ENCODE measurements at regions not wholly inside any gene's neighbourhood (a gene's known extent, or its start where the extent isn't known, plus 50 kb on each side); places are given as distances from the start of the nearest gene placed in this dataset.

GRCh38 chr5:112036206-112036605, 279.2 kb upstream of the NREP start:
- ChIA-PET CTCF (no interaction called here), POLR2A (no interaction called here)
- Histone ChIP-seq H3K27ac (ENCODE audit: insufficient read depth, low read depth, low read length) (no peak overlapping the region), H4K20me1 (replicated peaks; ENCODE audit: control insufficient read depth, extremely low read depth, insufficient read depth, low read length) (no peaks in the 10 kb centered on the region), H3K9ac (replicated peaks; ENCODE audit: extremely low read depth, insufficient read depth, low read length) (no peak overlapping the region), H3K36me3 (ENCODE audit: control insufficient read depth in 2 of 2, extremely low read depth in 1 of 2, insufficient read depth in 2 of 2, low read length in 2 of 2) (no peaks in the 10 kb centered on the region), H3K9me1 (replicated peaks; ENCODE audit: control insufficient read depth, extremely low read depth, insufficient read depth, low read length) (no peaks in the 10 kb centered on the region), H3K27me3 (ENCODE audit: control insufficient read depth in 2 of 2, insufficient read depth in 2 of 2, low read length in 2 of 2) (no peaks in the 10 kb centered on the region), H2AFZ (ENCODE audit: low read depth, low read length) (no peak overlapping the region), H3K9me3 (replicated peaks; ENCODE audit: control insufficient read depth, insufficient read depth, low read length) (no peaks in the 10 kb centered on the region), H3K4me2 (ENCODE audit: insufficient read depth, low read length) (no peak overlapping the region), H3K4me3 (replicated peaks in 1 of 3; ENCODE audit: insufficient read depth in 1 of 3, low read depth in 1 of 3, low read length in 3 of 3) (no peak overlapping the region), H3K79me2 (ENCODE audit: control insufficient read depth, insufficient read depth, low read length) (no peaks in the 10 kb centered on the region), H3K4me1 (ENCODE audit: control insufficient read depth, extremely low read depth, insufficient read depth, low read length) (no peaks in the 10 kb centered on the region)
- DNase-seq (ENCODE audit: low read depth, low spot score) (no peak), FAIRE-seq (no peak)
- dilution Hi-C loops (cut with MboI; ENCODE audit: extremely low pct_ligation_motif_present, low sequenced_read_pairs) = no loop called here
- TF ChIP-seq POLR2A (IDR thresholded peaks at IDR 0.05; ENCODE audit: low read depth, low read length) (no peak), MAX (IDR thresholded peaks at IDR 0.05; ENCODE audit: insufficient read depth, insufficient read length) (no peak), POLR2AphosphoS5 (IDR thresholded peaks at IDR 0.05; ENCODE audit: insufficient read depth, low read depth, low read length) (no peak), EZH2 (IDR thresholded peaks at IDR 0.05; ENCODE audit: borderline replicate concordance, low read depth, low read length, severe bottlenecking) (no peak), CTCF (IDR thresholded peaks at IDR 0.05; ENCODE audit: extremely low read depth in 1 of 2, insufficient read depth in 1 of 2, low read depth in 1 of 2, low read length in 2 of 2) (no peak), GATA2 (IDR thresholded peaks at IDR 0.05; ENCODE audit: insufficient read depth, insufficient read length, low read depth, low read length) (no peak), JUN (IDR thresholded peaks at IDR 0.05; ENCODE audit: borderline replicate concordance, insufficient read depth, insufficient read length, low read depth) (no peak), MYC (IDR thresholded peaks at IDR 0.05; ENCODE audit: low read depth, low read length) (no peak), FOS (IDR thresholded peaks at IDR 0.05; ENCODE audit: borderline replicate concordance, insufficient read depth, low read length) (no peak)
- BruUV-seq (replicated peaks) = no TSS peak
- intact Hi-C loops (cut with micrococcal nuclease) = no loop called here
